H1 (cell line): ENCODE measurements at regions not wholly inside any gene's neighbourhood (a gene's known extent, or its start where the extent isn't known, plus 50 kb on each side); places are given as distances from the start of the nearest gene placed in this dataset.

Source experiments
- ATF2 ChIP-seq: IDR thresholded peaks from 2 replicates; pipeline ENCODE4 v1.6.1; 2012; ENCODE audit warnings: low read length, inconsistent platforms
- ATF3 ChIP-seq: IDR thresholded peaks from 2 replicates; pipeline ENCODE4 v1.6.1; 2011; ENCODE audit warnings: low read depth, mild to moderate bottlenecking, low read length; ENCODE audit not compliant: insufficient read depth
- SAP30 ChIP-seq: fragments of 300-600 bp; sonication (generic); IDR thresholded peaks from 2 replicates; pipeline ENCODE4 v1.7.1; 2012; ENCODE audit warnings: low read length, moderate library complexity, mild to moderate bottlenecking, inconsistent platforms; ENCODE audit not compliant: insufficient read depth, insufficient replicate concordance
- TAF7 ChIP-seq: optimal IDR thresholded peaks from 2 replicates; pipeline ENCODE3; 2011; ENCODE audit warnings: low read depth, mild to moderate bottlenecking, inconsistent platforms, low read length, moderate library complexity, borderline replicate concordance

GRCh38 chr2:8489751-8490150 is 192.1 kb upstream of the ID2 start (continued):
- TF ChIP-seq SAP30 (no peak), ATF2 (no peak), ATF3 (no peak), TAF7 (no peak)
